PFSK-1 (cell line): ENCODE measurements at regions not wholly inside any gene's neighbourhood (a gene's known extent, or its start where the extent isn't known, plus 50 kb on each side); places are given as distances from the start of the nearest gene placed in this dataset.

ENCODE experiments used
- POLR2AphosphoS5 ChIP-seq: IDR thresholded peaks from 2 replicates; pipeline ENCODE4 v1.6.1; 2012; ENCODE audit warnings: low read depth, mild to moderate bottlenecking, control low read depth, low read length, moderate library complexity
- REST ChIP-seq, 2 experiments: IDR thresholded peaks; 2 replicates each; pipeline versions ENCODE4 v1.6.1 to v1.8.0; 2011 to 2012; ENCODE audit warnings: low read depth in 2 of 2, low read length in 2 of 2, control low read depth in 1 of 2, inconsistent platforms in 1 of 2, mild to moderate bottlenecking in 1 of 2, moderate library complexity in 1 of 2; ENCODE audit not compliant: insufficient read depth in 1 of 2
- SIN3A ChIP-seq: IDR thresholded peaks from 2 replicates; pipeline ENCODE4 v1.6.1; 2012; ENCODE audit warnings: mild to moderate bottlenecking, low read length, moderate library complexity, borderline replicate concordance; ENCODE audit not compliant: insufficient read depth
- TAF1 ChIP-seq: IDR thresholded peaks from 2 replicates; pipeline ENCODE4 v1.6.1; 2012; ENCODE audit warnings: low read length, control low read depth, borderline replicate concordance; ENCODE audit not compliant: insufficient read depth

- TF ChIP-seq POLR2AphosphoS5 (no peak), REST (IDR thresholded peaks at IDR 0.05; ENCODE audit: insufficient read depth in 1 of 2, low read depth in 2 of 2, low read length in 2 of 2) (no peak), TAF1 (no peak), SIN3A (no peak)
Observed at GRCh38 chr1:234716908-234717375, 107.0 kb upstream of the IRF2BP2 start.
